Tibial nerve (tissue), 4 donors: ENCODE measurements at regions not wholly inside any gene's neighbourhood (a gene's known extent, or its start where the extent isn't known, plus 50 kb on each side); places are given as distances from the start of the nearest gene placed in this dataset.

Experiments used
- EP300 ChIP-seq, 2 donors: sonication (generic); formaldehyde crosslinking; IDR thresholded peaks; one replicate each; pipeline ENCODE4 v1.6.1; 2017; ENCODE audit warnings: antibody characterized with exemption in 2 of 2, mild to moderate bottlenecking in 1 of 2
- POLR2A ChIP-seq, 2 donors: fragments of 450-650 bp; IDR thresholded peaks; one replicate each; pipeline ENCODE4 v1.6.1; 2017; ENCODE audit warnings: antibody characterized with exemption in 2 of 2, mild to moderate bottlenecking in 2 of 2, moderate library complexity in 2 of 2
- TF ChIP-seq, protein P1 (sequence below), 5 experiments: fragments of 200-600 bp in 3 of 5; fragments of 450-650 bp in 2 of 5; sonication (generic) in 3 of 5; IDR thresholded peaks; one replicate each; pipeline ENCODE4 v1.5.1; 2016 to 2019; ENCODE audit warnings: antibody characterized with exemption in 5 of 5, mild to moderate bottlenecking in 3 of 5, moderate library complexity in 2 of 5

DNA sequence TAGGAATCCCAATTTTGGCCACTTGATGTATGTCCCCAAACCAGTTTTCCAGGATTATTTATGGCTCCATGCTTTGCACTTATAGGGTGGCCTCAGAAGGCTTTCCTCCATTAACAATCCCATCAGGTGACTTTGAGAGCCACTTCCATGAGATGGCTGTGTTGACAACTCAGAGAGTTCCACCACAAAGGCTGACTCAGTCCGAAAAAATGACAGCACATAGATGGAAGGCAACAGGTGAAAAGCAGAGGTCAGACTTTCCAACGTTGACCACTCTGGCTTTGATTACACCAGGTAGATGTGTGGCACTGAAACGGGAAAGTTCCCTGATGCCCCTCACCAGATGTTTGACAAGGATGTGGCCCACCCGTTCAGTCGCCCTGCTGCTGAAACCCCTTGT lies 431.4 kb upstream of the TNP1 start:
- TF ChIP-seq, protein P1, sequence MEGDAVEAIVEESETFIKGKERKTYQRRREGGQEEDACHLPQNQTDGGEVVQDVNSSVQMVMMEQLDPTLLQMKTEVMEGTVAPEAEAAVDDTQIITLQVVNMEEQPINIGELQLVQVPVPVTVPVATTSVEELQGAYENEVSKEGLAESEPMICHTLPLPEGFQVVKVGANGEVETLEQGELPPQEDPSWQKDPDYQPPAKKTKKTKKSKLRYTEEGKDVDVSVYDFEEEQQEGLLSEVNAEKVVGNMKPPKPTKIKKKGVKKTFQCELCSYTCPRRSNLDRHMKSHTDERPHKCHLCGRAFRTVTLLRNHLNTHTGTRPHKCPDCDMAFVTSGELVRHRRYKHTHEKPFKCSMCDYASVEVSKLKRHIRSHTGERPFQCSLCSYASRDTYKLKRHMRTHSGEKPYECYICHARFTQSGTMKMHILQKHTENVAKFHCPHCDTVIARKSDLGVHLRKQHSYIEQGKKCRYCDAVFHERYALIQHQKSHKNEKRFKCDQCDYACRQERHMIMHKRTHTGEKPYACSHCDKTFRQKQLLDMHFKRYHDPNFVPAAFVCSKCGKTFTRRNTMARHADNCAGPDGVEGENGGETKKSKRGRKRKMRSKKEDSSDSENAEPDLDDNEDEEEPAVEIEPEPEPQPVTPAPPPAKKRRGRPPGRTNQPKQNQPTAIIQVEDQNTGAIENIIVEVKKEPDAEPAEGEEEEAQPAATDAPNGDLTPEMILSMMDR (IDR thresholded peaks at IDR 0.05): no peak
- TF ChIP-seq EP300 (IDR thresholded peaks at IDR 0.05): no peak
- TF ChIP-seq POLR2A (IDR thresholded peaks at IDR 0.05): no peak
